ENCODE measurements at regions not wholly inside any gene's neighbourhood (a gene's known extent, or its start where the extent isn't known, plus 50 kb on each side); places are given as distances from the start of the nearest gene placed in this dataset.

DNA sequence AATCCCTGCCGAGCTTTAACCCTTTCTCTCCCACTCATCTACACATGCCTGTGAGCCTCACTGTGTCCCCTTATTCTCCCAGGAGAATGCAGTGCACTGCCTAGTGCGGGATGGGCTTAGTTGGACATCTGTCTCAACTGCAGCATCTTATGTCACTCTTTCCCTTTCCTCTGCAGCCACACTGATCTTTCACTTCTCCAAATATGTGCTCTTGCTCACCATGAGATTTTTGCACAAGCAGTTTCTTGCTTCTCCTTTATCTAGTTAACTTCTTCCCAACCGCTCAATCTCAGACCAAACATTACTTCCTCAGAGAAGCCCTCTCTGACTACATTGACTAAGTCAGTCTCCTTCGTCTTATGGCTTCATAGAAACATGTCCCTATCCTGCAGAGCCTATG, 292.3 kb downstream of the KBTBD8 start:
- no peak for DNase-seq

DNA sequence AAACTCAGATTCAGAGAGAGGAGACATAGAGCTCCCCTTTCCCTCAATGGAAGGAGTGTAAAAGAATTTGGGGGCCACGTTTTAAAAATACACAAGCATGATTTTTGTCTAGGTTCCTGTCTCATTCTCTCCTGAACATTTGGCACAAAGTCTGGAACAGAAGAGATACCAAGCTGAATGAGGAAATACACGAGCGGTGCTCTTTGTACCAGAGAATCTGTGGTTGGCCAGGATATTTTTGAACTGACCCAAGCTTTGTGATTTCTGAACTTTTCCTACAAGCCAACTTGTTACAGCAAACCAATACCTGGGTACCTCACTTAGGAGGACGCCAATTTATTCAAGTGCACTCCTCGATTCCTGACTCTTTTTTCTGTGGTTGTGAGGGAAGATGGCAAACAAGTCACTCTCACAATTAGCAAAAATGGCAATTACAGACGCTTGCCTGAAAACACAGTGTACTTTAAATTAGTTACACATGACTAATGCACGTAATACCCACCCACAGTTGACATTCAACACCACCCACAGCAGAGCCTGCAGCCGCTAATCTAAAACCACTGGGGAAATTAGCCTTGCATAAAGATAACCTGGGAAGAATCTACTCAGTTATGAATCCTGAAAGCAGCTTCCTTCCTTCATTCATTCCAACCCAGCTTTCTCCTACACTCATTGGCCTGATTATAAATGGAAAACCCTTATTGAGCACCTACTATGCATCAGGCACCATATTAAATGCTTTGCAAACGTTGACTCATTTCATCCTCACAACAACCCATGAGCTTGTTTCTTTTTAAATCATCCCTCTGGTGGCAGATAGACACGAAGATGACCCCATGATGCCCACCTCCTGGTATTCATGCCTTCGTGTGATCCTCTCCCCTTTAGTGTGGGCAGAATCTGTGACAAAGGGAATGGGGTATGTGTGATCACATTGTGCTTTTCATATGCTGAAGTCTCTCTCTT, 293.5 kb downstream of the KBTBD8 start:
- DNase-seq = no peak

DNA sequence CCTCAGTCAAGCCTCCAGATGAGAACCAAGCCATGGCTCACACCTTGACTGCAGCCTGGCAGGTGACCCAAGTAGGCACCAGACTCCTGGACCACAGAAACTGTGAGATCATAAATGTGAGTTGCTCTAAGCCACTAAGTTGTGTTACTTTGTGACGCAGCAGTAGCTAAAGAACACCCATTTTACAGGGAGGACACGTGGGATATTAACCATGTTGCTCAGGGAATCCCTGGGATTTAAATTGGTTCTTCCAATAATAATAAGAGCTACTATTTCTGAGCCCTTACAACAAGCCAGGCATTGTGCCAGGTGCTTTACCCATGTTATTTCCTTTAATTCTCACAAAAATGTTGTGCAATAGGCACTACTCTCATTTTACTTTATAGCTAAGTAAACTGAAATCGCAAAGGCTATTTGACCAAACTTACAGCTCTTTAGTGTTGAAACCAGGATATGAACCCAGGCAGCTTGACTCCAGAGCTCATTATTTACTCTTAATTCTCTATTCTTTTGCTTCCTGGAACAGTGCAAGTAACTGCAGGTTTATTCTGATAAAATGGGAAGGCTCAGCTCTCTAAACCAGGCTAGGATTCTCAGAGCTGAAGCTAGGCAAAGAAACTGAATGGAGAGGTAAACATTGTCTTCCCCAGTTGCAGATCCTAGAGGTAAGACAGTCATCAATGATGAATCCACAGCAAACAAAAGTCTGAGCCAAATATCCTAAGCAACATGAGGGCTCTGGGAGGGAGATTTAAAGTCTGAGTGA, 294.4 kb downstream of the KBTBD8 start:
- no peak for DNase-seq

DNA sequence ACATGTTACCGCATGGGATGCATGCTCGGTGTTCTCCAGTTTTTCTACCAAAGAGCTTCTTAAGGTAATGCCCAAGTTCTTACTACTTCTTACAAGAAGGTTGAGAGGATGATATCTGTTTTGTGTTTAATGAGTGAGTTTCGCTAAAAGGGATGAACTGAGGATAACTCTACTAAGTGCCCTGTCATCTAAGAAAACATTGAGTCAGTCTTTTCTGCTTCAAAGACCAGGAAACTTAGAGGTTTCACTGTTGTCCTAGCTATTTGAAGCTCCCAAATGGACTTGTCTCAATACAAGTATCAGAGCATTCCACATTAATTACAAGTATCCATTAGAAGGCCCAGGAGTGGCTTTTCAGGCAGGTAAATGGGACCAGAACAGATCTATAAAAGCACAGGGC, 296.2 kb downstream of the KBTBD8 start:
- DNase-seq = no peak

DNA sequence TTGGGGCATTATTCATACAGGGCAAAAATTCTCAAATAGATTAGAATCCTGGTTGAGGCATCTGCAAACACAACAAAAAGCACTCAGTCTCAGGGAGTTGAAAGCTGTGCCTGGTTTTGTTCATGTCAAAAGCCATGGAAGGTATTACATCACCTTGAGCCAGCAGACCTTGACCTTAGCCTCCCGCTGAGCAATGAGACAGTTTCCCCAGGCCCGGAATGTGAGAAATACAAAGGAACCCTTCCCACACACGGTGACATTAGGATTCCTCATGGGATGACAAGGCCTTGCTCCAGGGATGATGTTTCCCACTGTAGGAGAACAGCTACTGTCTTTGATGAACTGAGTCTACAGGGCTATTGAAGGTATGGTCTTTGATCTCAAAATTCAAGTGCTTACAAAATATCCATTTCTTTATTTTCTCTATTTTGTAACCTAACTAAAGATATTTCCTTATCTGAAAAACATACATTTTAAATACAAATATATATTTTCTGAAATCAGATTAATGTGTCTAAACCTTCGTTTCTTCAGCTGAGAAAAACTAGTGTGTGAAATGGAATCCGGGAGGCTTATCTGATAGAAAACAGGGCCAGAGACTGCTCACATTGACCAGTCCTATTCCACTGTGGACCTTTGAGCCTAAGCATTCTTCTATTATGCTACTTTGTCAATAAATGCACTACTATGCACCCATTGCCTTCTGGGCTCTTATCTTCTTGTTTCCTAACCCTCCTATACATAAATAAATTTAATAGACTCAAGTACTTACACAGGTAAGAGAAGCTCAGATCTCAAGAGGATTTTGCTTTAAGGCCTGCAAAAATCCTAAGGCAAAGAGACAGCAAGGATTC, 298.2 kb downstream of the KBTBD8 start:
- no peak for DNase-seq

DNA sequence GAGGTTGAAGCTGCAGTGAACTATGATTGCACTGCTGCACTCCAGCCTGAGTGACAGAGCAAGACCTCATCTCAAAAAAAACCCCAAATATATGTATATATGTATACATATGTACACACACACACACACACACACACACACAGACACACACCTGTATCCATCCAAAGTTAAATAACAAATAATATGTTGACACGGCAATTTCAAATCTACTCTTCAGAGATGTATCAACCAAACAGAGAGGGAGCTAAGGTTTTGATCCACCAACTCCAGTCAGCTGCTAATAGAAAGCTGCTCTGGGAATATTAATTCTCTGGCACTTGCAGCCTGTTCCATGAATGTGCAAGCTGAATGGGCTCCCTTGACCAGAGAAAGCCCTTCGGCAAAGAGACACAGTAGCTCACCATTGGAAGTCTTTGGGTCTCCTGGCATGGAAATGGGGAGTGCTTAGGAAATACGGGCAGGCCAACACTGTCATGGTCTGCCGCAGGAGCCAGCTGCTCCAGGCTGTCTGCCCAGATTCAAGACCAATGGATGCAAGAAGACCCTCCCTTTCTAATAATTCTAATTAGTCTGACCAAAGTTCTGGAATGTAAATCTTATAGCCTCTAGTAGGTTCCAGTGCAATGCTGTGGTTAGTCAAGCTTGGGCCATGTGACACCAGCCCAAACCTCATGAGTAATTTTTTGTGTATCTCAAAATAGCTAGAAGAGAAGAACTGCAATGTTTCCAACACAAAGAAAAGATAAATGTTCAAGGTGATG, 299.8 kb downstream of the KBTBD8 start:
- DNase-seq = no peak

DNA sequence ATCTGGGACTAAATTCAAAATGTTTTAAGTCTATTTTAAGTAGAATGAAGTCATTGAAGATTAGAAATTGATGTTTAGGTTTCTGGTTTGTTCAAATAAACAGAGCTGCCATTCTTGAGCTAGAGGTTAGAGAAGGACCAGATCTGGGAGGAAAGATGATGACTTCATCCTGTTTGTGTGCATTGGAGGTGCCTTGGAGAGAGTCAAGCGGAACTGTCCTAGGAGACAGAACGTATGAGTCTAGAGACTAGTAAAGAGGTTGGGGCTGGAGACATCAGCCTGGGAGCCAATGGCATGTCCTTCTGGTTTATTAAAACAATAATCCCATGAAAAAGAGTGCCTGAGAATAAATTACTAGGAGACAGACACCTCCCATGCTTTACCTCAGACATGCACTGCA, 303.4 kb downstream of the KBTBD8 start:
- DNase-seq = no peak

DNA sequence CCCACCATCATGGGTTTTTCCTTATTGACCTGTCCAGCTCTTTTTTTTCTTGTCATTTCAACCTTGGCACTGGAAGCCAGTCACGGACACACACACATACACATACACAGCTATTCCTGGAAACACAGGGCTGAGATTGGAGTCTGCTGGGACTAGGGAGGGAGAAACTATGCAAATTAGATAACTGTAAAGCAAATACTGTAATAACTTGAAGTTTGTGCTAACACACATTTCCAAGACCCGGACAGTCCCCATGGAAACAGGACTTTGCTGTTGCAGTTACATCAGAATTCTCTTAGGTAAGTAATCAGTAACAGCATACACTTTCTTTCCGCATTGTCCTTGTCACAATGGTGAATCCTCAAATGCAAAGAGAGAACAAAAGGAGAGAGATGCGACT, 304.4 kb downstream of the KBTBD8 start:
- DNase-seq = no peak

DNA sequence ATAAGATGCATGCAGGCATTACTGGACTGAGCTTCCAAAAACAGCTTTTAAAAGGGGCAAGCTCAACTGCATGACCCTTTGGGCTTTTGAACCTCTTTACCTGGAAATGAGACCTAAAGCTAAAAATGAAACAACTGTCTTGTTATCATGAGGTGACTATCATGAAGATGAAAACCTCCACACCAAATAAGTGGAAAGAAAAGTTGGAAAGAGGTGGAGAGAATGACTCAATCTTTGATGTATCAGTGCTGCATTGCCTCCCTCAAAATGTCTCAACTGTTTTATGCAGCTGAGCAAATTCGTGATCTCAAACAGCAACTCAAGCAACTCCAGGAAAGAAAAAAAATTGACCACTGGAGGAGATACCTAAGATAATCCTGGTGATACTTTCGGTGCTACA, 307.1 kb downstream of the KBTBD8 start:
- no peak for DNase-seq

DNA sequence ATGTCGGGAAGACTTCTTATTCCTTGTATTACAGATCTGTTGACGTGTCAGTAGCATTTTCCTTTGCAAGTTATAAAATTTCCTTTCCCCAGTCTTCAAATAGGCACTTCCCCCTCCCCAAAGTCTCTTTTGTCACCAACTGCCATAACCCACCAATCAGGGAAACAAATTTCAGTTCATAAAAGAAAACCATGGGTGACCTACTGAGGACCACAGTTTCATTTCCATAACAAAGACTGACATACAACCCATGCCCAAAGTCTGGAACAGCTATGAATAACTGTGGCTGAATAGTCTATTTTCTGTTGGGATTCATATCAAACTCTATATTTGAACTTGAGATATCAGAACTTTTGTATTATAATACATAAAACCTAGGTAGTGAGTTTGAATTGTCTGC, 307.8 kb downstream of the KBTBD8 start:
- DNase-seq = no peak

DNA sequence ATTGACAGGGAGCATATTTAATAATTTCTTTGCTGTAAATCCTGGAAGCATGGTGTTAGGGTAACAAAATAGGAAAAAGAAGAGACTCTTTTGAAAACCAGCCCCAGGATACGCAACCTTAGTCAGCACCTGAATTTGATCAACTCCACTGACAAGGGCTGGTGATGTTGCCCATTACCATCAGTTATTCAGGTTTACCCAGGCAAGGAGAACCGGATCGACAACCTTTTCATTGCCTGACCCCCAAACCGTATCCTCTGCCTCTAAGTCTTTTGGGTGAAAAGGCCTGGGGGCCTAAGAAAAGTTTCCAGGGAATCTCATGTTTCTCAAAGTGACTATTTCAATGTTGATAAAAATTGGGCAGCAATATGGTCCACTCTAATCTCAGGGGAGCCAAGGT, 313.3 kb downstream of the KBTBD8 start:
- no peak for DNase-seq

DNA sequence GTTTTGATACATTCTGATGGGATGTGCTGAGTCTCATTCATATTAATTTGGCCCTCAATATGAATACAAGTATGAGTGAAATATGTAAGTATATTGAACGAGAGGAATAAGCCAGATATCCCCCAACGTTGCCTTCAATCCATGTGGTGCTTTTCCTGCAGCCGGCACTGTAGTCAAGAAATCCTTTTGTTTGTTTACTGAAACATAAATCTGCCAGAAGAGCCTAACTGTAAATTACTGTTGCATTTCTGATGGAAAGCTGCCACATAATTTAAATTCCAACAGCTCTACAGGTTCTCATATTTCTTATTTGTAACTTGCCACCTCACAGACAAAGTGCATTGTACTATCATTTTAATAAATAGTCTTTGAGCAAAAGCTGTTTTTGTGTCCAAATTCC, 314.0 kb downstream of the KBTBD8 start:
- no peak for DNase-seq

DNA sequence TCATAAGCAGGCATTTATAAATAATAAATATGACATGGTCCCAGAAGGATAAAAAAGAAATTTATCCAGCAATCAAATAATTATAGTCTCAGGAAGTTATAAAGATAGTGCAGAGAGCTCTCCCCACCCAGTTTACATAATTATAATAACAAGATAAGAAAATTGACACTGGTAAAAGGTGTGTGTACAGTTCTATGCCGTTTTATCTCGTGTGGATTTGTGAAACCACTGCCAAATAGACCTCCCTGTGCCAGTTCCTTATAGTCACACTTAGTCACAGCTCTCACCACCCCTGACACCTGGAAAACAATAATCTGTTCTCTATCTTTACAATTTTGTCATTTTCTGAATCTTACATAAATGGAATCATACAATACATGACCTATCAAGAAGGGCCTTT, 320.1 kb downstream of the KBTBD8 start:
- no peak for DNase-seq

DNA sequence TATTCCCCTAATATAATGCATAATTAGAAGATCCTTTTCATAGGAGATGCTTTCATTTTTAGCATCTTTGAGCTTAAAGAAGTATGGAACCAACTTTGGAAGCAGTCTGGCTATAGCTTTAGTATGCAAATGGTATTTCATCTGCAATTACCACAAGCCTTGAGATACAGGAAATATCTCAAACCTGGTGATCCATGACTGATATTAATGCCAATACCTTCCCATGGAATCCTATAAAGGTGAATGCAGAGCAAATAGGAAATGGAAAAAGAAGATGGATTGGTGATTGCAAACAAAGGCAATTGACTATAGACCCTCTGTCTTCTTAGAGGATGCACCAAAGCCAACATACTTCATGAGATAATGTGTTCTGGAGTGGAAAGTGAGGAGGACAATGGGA, 326.4 kb downstream of the KBTBD8 start:
- no peak for DNase-seq
